ENCODE measurements at regions not wholly inside any gene's neighbourhood (a gene's known extent, or its start where the extent isn't known, plus 50 kb on each side); places are given as distances from the start of the nearest gene placed in this dataset.

DNA sequence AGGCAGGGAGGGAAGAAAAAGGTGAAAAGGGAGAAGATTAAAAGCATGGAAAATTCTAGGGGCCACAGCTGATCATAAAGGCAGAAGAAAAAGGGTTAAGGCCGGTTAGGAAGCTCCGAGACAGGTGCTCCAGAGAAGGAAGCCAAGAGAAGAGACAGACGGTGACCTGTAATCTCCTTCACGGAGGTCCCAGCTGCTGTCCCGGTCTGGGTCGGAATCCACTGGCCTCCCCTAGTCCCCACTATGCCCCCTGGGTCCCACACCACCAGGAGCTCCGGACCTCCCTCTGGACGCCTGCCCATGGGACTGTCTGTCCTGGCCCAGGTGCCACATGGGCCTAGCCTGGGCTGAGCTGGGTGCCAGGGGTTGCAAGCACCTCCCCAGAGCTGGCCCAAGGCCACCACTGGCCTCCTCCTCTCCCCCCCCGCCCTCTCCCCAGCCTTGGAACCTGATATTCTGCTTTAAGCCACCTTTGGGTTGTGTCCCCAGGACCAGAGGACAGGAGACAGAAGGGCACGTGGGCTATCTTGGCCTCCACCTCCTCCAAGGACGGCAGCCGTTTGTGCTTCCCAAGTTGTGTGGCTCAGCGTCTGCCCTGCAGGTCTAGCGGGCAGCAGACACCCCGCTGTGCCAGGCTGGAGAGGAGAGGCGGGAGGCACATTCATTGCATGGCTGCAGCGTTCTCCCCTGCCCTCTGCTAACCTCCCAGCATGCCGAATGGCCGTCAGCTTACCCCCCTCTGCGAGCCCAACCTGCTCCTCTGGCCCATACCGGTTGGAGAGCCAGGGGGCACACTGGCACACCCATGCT lies 102.4 kb downstream of the ENGASE start:
- TF ChIP-seq CTCF (IDR thresholded peaks at IDR 0.05) (no peak), POLR2A (IDR thresholded peaks at IDR 0.05) (no peak)
